Gastrocnemius medialis (tissue), 4 donors: ENCODE measurements at regions not wholly inside any gene's neighbourhood (a gene's known extent, or its start where the extent isn't known, plus 50 kb on each side); places are given as distances from the start of the nearest gene placed in this dataset.

Experiments used
- CTCF ChIP-seq, 5 experiments: fragments of 450-650 bp in 3 of 5; fragments of 200-600 bp in 2 of 5; sonication (generic) in 2 of 5; IDR thresholded peaks in 4 of 5; conservative IDR thresholded peaks in 1 of 5; 1 replicate in 4 of 5; 2 replicates in 1 of 5; pipeline ENCODE4 v1.5.1; 2016 to 2019; ENCODE audit warnings: antibody characterized with exemption in 5 of 5, mild to moderate bottlenecking in 3 of 5, moderate library complexity in 3 of 5
- POLR2A ChIP-seq, 2 donors: fragments of 450-650 bp; IDR thresholded peaks; one replicate each; pipeline ENCODE4 v1.6.1; 2017; ENCODE audit warnings: antibody characterized with exemption in 2 of 2, mild to moderate bottlenecking in 2 of 2, moderate library complexity in 2 of 2

- no peak for TF ChIP-seq CTCF (IDR thresholded peaks at IDR 0.05 in 4 of 5, conservative IDR thresholded peaks at IDR 0.05 in 1 of 5)
- no peak for TF ChIP-seq POLR2A (IDR thresholded peaks at IDR 0.05)
Observed at GRCh38 chr12:124706363-124706762, 139.0 kb upstream of the NCOR2 start.
